K562 (cell line): ENCODE measurements at regions not wholly inside any gene's neighbourhood (a gene's known extent, or its start where the extent isn't known, plus 50 kb on each side); places are given as distances from the start of the nearest gene placed in this dataset.

ENCODE experiments used
- ATAC-seq: fragments of 200-7000 bp; cut with Tn5 transposase; 3 replicates; pipeline ENCODE4 v1.9.1; 2020; ENCODE audit warnings: moderate library complexity
- BruUV-seq: library from RNA; stranded (reverse); fragments of 400-500 nt; replicated peaks from 2 replicates; lab custom pipeline; 2021; lab: Mats Ljungman, UMichigan
- CTCF ChIA-PET: fragments of 300-600 bp; formaldehyde crosslinking; extraction: SDS; loops from one replicate; lab custom pipeline; 2021; ENCODE audit warnings: low intra/inter-chr PET ratio; lab: Yijun Ruan, JAX
- POLR2A ChIA-PET: fragments of 300-600, 350-650 bp; sonication (Branson Sonifier 250); formaldehyde crosslinking; extraction: SDS; loops from one replicate; lab custom pipeline; 2021; ENCODE audit warnings: antibody characterized with exemption, inconsistent platforms; lab: Yijun Ruan, JAX
- DNase-seq, 4 experiments: peaks; one replicate each; pipeline versions ENCODE4 v3.0.0 to v3.0.0-alpha.2; 2011 to 2018; ENCODE audit warnings: low spot score in 3 of 4, mixed read lengths in 3 of 4; ENCODE audit errors: extremely low read depth in 1 of 4
- FAIRE-seq: peaks from 2 replicates; lab custom pipeline; 2011; peaks lifted over from hg19 to GRCh38; lab: Jason Lieb, UNC
- H2AFZ ChIP-seq: 2 replicates; pipeline ENCODE4 v1.6.0; 2011; ENCODE audit warnings: low read depth, low read length, control low read depth, inconsistent platforms
- H3K27ac ChIP-seq: fragments of 200-600 bp; 3 replicates; pipeline ENCODE4 v1.8.0; 2011; ENCODE audit warnings: low read depth, mild to moderate bottlenecking, control low read depth, inconsistent platforms, low read length, moderate library complexity, mixed read lengths; ENCODE audit errors: extremely low read depth
- H3K27me3 ChIP-seq, 2 experiments: fragments of 300-600 bp in 1 of 2; 2 replicates in 1 of 2; 3 replicates in 1 of 2; pipeline versions ENCODE4 v1.6.0 to v1.8.0; 2011; ENCODE audit warnings: inconsistent platforms in 2 of 2, low read length in 2 of 2, mild to moderate bottlenecking in 1 of 2, mixed read lengths in 1 of 2, moderate library complexity in 1 of 2; ENCODE audit not compliant: control insufficient read depth in 2 of 2, insufficient read depth in 2 of 2
- H3K36me3 ChIP-seq: fragments of 300-600 bp; 3 replicates; pipeline ENCODE4 v1.8.0; 2011; ENCODE audit warnings: mild to moderate bottlenecking, low read length, inconsistent platforms; ENCODE audit not compliant: control insufficient read depth, insufficient read depth
- H3K4me1 ChIP-seq, 2 experiments: fragments of 200-600 bp in 1 of 2; replicated peaks in 1 of 2; 2 replicates in 1 of 2; 3 replicates in 1 of 2; pipeline versions ENCODE4 v1.5.1 to v1.8.0; 2011; ENCODE audit warnings: inconsistent platforms in 2 of 2, low read length in 2 of 2, mild to moderate bottlenecking in 1 of 2, mixed read lengths in 1 of 2, moderate library complexity in 1 of 2; ENCODE audit not compliant: control insufficient read depth in 2 of 2, insufficient read depth in 2 of 2
- H3K4me2 ChIP-seq: 2 replicates; pipeline ENCODE4 v1.6.1; 2011; ENCODE audit warnings: low read length, control low read depth, inconsistent platforms, mixed read lengths; ENCODE audit not compliant: insufficient read depth
- H3K4me3 ChIP-seq: fragments of 200-600 bp; sonication (generic), shearing (Covaris generic); 2 replicates; pipeline ENCODE4 v1.5.1; 2016; ENCODE audit warnings: control low read depth, inconsistent platforms
- H3K79me2 ChIP-seq: fragments of 200-600 bp; 3 replicates; pipeline ENCODE4 v1.8.0; 2011; ENCODE audit warnings: low read length, inconsistent platforms; ENCODE audit not compliant: control insufficient read depth, insufficient read depth
- H3K9ac ChIP-seq, 2 experiments: 2 replicates each; pipeline versions ENCODE4 v1.6.0 to v1.6.1; 2011; ENCODE audit warnings: low read depth in 2 of 2, low read length in 2 of 2, control low read depth in 1 of 2, inconsistent platforms in 1 of 2, mild to moderate bottlenecking in 1 of 2, mixed read lengths in 1 of 2; ENCODE audit not compliant: insufficient read depth in 1 of 2
- H3K9me1 ChIP-seq: one replicate; pipeline ENCODE4 v1.6.0; 2011; ENCODE audit warnings: inconsistent platforms, mild to moderate bottlenecking, low read length, moderate library complexity; ENCODE audit not compliant: control insufficient read depth, insufficient read depth
- H3K9me3 ChIP-seq: replicated peaks from 2 replicates; pipeline ENCODE4 v1.5.1; 2011; ENCODE audit warnings: low read depth, low read length, inconsistent platforms; ENCODE audit not compliant: control insufficient read depth, insufficient read depth
- H4K20me1 ChIP-seq: replicated peaks from 2 replicates; pipeline ENCODE4 v1.6.1; 2011; ENCODE audit warnings: low read length, inconsistent platforms, mixed read lengths; ENCODE audit not compliant: control insufficient read depth, insufficient read depth
- BRF2 ChIP-seq: IDR thresholded peaks from 3 replicates; pipeline ENCODE4 v1.6.1; 2011; ENCODE audit warnings: borderline replicate concordance, mild to moderate bottlenecking; ENCODE audit not compliant: insufficient read length, insufficient read depth
- ELF4 ChIP-seq: fragments of 450-650 bp; formaldehyde crosslinking; IDR thresholded peaks from 2 replicates; pipeline ENCODE4 v1.4.0; 2022; ENCODE audit warnings: missing genetic modification characterization
- IRF1 ChIP-seq: sonication (generic); formaldehyde crosslinking; IDR thresholded peaks from 2 replicates; pipeline ENCODE4 v1.8.0; 2022; ENCODE audit warnings: missing genetic modification reagents, mild to moderate bottlenecking, borderline replicate concordance
- MCM3 ChIP-seq: fragments of 450-650 bp; IDR thresholded peaks from 2 replicates; pipeline ENCODE4 v1.6.1; 2016
- MYBL2 ChIP-seq, 2 experiments: fragments of 450-650 bp in 1 of 2; sonication (generic) in 1 of 2; formaldehyde crosslinking in 1 of 2; IDR thresholded peaks; 2 replicates each; pipeline versions ENCODE4 v1.6.1 to v1.8.1; 2017 to 2022; ENCODE audit warnings: borderline replicate concordance in 1 of 2, inconsistent platforms in 1 of 2, low read depth in 1 of 2, mild to moderate bottlenecking in 1 of 2, missing genetic modification reagents in 1 of 2, moderate library complexity in 1 of 2
- PCBP2 ChIP-seq: fragments of 200-400 bp; formaldehyde crosslinking; IDR thresholded peaks from 2 replicates; pipeline ENCODE4 v1.6.1; 2018; ENCODE audit warnings: low read length, low read depth, mild to moderate bottlenecking, moderate library complexity; ENCODE audit not compliant: poor library complexity, severe bottlenecking
- POLR3G ChIP-seq: IDR thresholded peaks from 2 replicates; pipeline ENCODE4 v1.6.1; 2011; ENCODE audit not compliant: insufficient read length, insufficient replicate concordance; ENCODE audit errors: extremely low read depth
- PRMT5 ChIP-seq: sonication (generic); formaldehyde crosslinking; IDR thresholded peaks from 2 replicates; pipeline ENCODE4 v1.5.0; 2020; ENCODE audit warnings: missing genetic modification reagents
- RNF2 ChIP-seq: sonication (generic); IDR thresholded peaks from 2 replicates; pipeline ENCODE4 v1.6.1; 2016
- TEAD1 ChIP-seq, 2 experiments: fragments of 450-650 bp in 1 of 2; sonication (generic) in 1 of 2; formaldehyde crosslinking; IDR thresholded peaks; 2 replicates each; pipeline versions ENCODE4 v1.4.0 to v1.8.0; 2020 to 2022; ENCODE audit warnings: mild to moderate bottlenecking in 2 of 2, missing genetic modification reagents in 1 of 2
- TSHZ1 ChIP-seq: fragments of 250-450 bp; sonication (Bioruptor Pico); IDR thresholded peaks from 2 replicates; pipeline ENCODE4 v1.4.0; 2020; ENCODE audit warnings: mild to moderate bottlenecking, moderate library complexity
- WHSC1 ChIP-seq: IDR thresholded peaks from one replicate; pipeline ENCODE4 v1.6.1; 2012; ENCODE audit warnings: low read length, control low read depth, inconsistent platforms
- YBX1 ChIP-seq: fragments of 450-650 bp; IDR thresholded peaks from 2 replicates; pipeline ENCODE4 v1.7.1; 2016; ENCODE audit warnings: mild to moderate bottlenecking
- ZBTB12 ChIP-seq: fragments of 250-450 bp; sonication (Bioruptor Pico); IDR thresholded peaks from 2 replicates; pipeline ENCODE4 v1.4.0; 2020
- ZKSCAN8 ChIP-seq: fragments of 200-800 bp; sonication (Bioruptor generic); IDR thresholded peaks from 2 replicates; pipeline ENCODE4 v1.6.1; 2016; ENCODE audit warnings: missing genetic modification characterization, missing compliant biosample characterization
- ZNF436 ChIP-seq: fragments of 250-450, 450-650 bp; sonication (Bioruptor Pico); formaldehyde crosslinking; IDR thresholded peaks from 2 replicates; pipeline ENCODE4 v1.7.0; 2020; ENCODE audit warnings: mild to moderate bottlenecking
- WGBS: fragments of 100-300 bp; shearing (Covaris generic); methylation state at CpG from one replicate; pipeline ENCODE4 v1.1.6; 2016; ENCODE audit warnings: low coverage, mixed read lengths; ENCODE audit not compliant: insufficient coverage; ENCODE audit errors: missing lambda C conversion rate; 5-methylcytosine and 5-hydroxymethylcytosine counted together
- in situ Hi-C: fragments of 300-500 bp; cut with MboI; formaldehyde crosslinking; loops from 4 replicates; pipeline ENCODE4 v1.15.0; 2018; ENCODE audit warnings: inconsistent platforms, mixed read lengths
- intact Hi-C: fragments of 100-400 bp; cut with micrococcal nuclease; formaldehyde crosslinking; loops from 2 replicates; pipeline ENCODE4 v1.14.2; 2022
- TF ChIP-seq, protein P1 (sequence below): fragments of 250-450 bp; sonication (Bioruptor Pico); IDR thresholded peaks from 2 replicates; pipeline ENCODE4 v1.8.0; 2021; ENCODE audit warnings: moderate library complexity, mild to moderate bottlenecking, inconsistent platforms

- no TSS peak for BruUV-seq
- ATAC-seq: no peak
- Histone ChIP-seq H3K9ac (no peak overlapping the region), H3K4me2 (no peak overlapping the region), H3K27me3 (no peaks in the 10 kb centered on the region), H3K4me1 (no peaks in the 10 kb centered on the region), H3K79me2 (no peaks in the 10 kb centered on the region), H3K9me1 (no peaks in the 10 kb centered on the region), H2AFZ (no peak overlapping the region), H3K36me3 (no peaks in the 10 kb centered on the region), H3K9me3 (no peaks in the 10 kb centered on the region), H3K27ac (no peak overlapping the region), H4K20me1 (no peaks in the 10 kb centered on the region), H3K4me3 (no peak overlapping the region)
- ChIA-PET CTCF (no interaction called here), POLR2A (no interaction called here)
- in situ Hi-C loops (no loop called here), intact Hi-C loops (no loop called here)
- no peak for FAIRE-seq
- 0% methylated on average over 1 of the region's 1 CpG for WGBS
- no peak for DNase-seq
- TF ChIP-seq BRF2 (no peak), TSHZ1 (CRISPR knock-in tag) (no peak), ZKSCAN8 (CRISPR knock-in tag) (no peak), POLR3G (no peak), ELF4 (no peak), YBX1 (no peak), MYBL2 (IDR thresholded peaks at IDR 0.05; ENCODE audit: low read depth) (no peak), MYBL2 (CRISPR knock-in tag; IDR thresholded peaks at IDR 0.05; ENCODE audit: borderline replicate concordance) (no peak), ZNF436 (CRISPR knock-in tag) (no peak), ZBTB12 (CRISPR knock-in tag) (no peak), IRF1 (CRISPR knock-in tag) (no peak), PRMT5 (no peak), TEAD1 (CRISPR knock-in tag; IDR thresholded peaks at IDR 0.05) (no peak), MCM3 (no peak), RNF2 (no peak), PCBP2 (no peak), WHSC1 (no peak)
- TF ChIP-seq, protein P1, sequence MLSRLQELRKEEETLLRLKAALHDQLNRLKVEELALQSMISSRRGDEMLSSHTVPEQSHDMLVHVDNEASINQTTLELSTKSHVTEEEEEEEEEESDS (CRISPR knock-in tag): no peak
Observed at GRCh38 chr1:101476541-101476940, 239.7 kb downstream of the S1PR1 start.
